ENCODE measurements at regions not wholly inside any gene's neighbourhood (a gene's known extent, or its start where the extent isn't known, plus 50 kb on each side); places are given as distances from the start of the nearest gene placed in this dataset.

DNA sequence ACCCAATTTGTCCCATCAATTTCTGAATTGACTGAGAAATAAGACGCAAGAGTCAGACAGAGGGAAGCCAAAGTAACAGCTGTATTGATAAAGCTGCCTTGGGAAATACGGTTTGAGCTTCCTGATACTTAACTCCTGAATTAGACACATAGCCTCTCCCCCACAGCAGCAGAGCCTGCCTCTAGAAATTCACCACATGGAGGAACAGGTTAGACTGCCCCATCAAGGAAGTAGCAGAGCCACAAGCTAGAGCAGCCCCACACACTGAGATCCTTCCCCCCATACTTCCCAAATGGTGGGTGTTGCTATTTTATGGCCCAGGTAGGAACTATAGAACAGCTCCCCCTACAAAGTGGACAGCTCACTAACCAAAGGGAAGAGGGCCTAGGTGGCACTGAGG lies 220.0 kb downstream of the SMAD2 start:
- TF ChIP-seq EZH2phosphoT487 (conservative IDR thresholded peaks at IDR 0.05; ENCODE audit: low read length): no peak
- TF ChIP-seq, protein P1, sequence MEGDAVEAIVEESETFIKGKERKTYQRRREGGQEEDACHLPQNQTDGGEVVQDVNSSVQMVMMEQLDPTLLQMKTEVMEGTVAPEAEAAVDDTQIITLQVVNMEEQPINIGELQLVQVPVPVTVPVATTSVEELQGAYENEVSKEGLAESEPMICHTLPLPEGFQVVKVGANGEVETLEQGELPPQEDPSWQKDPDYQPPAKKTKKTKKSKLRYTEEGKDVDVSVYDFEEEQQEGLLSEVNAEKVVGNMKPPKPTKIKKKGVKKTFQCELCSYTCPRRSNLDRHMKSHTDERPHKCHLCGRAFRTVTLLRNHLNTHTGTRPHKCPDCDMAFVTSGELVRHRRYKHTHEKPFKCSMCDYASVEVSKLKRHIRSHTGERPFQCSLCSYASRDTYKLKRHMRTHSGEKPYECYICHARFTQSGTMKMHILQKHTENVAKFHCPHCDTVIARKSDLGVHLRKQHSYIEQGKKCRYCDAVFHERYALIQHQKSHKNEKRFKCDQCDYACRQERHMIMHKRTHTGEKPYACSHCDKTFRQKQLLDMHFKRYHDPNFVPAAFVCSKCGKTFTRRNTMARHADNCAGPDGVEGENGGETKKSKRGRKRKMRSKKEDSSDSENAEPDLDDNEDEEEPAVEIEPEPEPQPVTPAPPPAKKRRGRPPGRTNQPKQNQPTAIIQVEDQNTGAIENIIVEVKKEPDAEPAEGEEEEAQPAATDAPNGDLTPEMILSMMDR (IDR thresholded peaks at IDR 0.05; ENCODE audit: insufficient read depth, low read length, poor library complexity, severe bottlenecking): no peak
- no peak overlapping the region for H3K9ac ChIP-seq (ENCODE audit: low read length)
- no peak overlapping the region for H2AFZ ChIP-seq (ENCODE audit: low read depth, low read length, severe bottlenecking)
- no peak overlapping the region for H3K27ac ChIP-seq (ENCODE audit: low read depth, low read length)
- H3K9me2 ChIP-seq (replicated peaks; ENCODE audit: insufficient read depth, low read length): no peaks in the 10 kb centered on the region
- no peak overlapping the region for H3K4me3 ChIP-seq (ENCODE audit: insufficient read depth, low read length, poor library complexity, severe bottlenecking)
- H3K79me2 ChIP-seq (ENCODE audit: insufficient read depth, low read length): no peaks in the 10 kb centered on the region
- H3K36me3 ChIP-seq (ENCODE audit: low read length): no peaks in the 10 kb centered on the region
- H4K20me1 ChIP-seq (ENCODE audit: low read depth, low read length): no peaks in the 10 kb centered on the region
- H3K27me3 ChIP-seq (ENCODE audit: low read length): no peaks in the 10 kb centered on the region
- H3K9me3 ChIP-seq (ENCODE audit: insufficient read depth, low read length): no peaks in the 10 kb centered on the region
- no peaks in the 10 kb centered on the region for H3F3A ChIP-seq (ENCODE audit: insufficient read depth)
- H3K4me2 ChIP-seq (ENCODE audit: low read depth, low read length, poor library complexity, severe bottlenecking): no peak overlapping the region

DNA sequence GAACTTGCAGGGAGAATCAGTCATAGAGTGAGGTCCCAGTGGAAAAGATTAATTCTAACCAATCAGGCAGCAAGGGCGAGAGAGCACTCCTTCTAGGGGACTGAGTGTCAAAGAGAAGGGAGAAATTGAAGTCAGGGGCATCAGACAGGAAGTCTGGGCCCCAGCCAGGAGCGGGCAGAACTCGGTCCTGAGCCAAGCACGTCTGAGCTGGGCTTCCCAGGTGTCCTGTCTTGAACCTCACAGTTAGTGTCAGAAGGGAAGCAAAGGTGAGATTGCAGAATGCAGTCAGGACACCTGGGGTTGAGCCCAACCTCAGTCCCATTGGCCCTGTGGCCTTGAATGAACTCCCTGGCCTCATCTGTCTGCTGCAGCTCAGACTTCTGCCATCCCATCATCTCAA lies 220.9 kb downstream of the SMAD2 start:
- Histone ChIP-seq H3K4me2 (ENCODE audit: low read depth, low read length, poor library complexity, severe bottlenecking) (no peak overlapping the region), H3K79me2 (ENCODE audit: insufficient read depth, low read length) (no peaks in the 10 kb centered on the region), H3K9ac (ENCODE audit: low read length) (no peak overlapping the region), H3K4me3 (ENCODE audit: insufficient read depth, low read length, poor library complexity, severe bottlenecking) (no peak overlapping the region), H3K9me3 (ENCODE audit: insufficient read depth, low read length) (no peaks in the 10 kb centered on the region), H3K27me3 (ENCODE audit: low read length) (no peaks in the 10 kb centered on the region), H3K27ac (ENCODE audit: low read depth, low read length) (no peak overlapping the region), H3F3A (ENCODE audit: insufficient read depth) (no peaks in the 10 kb centered on the region), H4K20me1 (ENCODE audit: low read depth, low read length) (no peaks in the 10 kb centered on the region), H3K9me2 (replicated peaks; ENCODE audit: insufficient read depth, low read length) (no peaks in the 10 kb centered on the region), H3K36me3 (ENCODE audit: low read length) (no peaks in the 10 kb centered on the region), H2AFZ (ENCODE audit: low read depth, low read length, severe bottlenecking) (no peak overlapping the region)
- TF ChIP-seq EZH2phosphoT487 (conservative IDR thresholded peaks at IDR 0.05; ENCODE audit: low read length): no peak
- TF ChIP-seq, protein P1 (IDR thresholded peaks at IDR 0.05; ENCODE audit: insufficient read depth, low read length, poor library complexity, severe bottlenecking): no peak

DNA sequence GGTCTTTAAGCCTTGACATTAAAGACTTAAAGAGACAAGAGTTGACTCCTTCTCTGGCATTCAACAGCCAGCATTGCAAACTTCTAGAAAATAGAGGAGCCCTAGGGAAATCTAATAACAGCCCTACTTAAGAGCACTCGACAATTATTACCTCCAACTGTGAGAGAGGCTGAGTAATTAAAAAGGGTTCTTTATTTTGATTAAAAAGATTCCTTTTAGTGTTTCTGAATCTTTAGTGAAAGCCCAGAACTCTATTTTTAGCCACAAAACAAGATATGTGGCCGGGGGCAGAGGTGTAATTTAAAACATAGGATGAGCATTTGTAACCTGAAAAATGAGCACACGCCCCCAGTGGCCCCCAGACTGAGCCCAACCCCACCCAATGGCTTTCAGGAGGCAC lies 222.3 kb downstream of the SMAD2 start:
- H2AFZ ChIP-seq (ENCODE audit: low read depth, low read length, severe bottlenecking): no peak overlapping the region
- no peak overlapping the region for H3K9ac ChIP-seq (ENCODE audit: low read length)
- no peaks in the 10 kb centered on the region for H3K36me3 ChIP-seq (ENCODE audit: low read length)
- H3K27ac ChIP-seq (ENCODE audit: low read depth, low read length): no peak overlapping the region
- H3K9me3 ChIP-seq (ENCODE audit: insufficient read depth, low read length): no peaks in the 10 kb centered on the region
- H3K79me2 ChIP-seq (ENCODE audit: insufficient read depth, low read length): no peaks in the 10 kb centered on the region
- H3K4me3 ChIP-seq (ENCODE audit: insufficient read depth, low read length, poor library complexity, severe bottlenecking): no peak overlapping the region
- no peaks in the 10 kb centered on the region for H3K27me3 ChIP-seq (ENCODE audit: low read length)
- H3K4me2 ChIP-seq (ENCODE audit: low read depth, low read length, poor library complexity, severe bottlenecking): no peak overlapping the region
- TF ChIP-seq, protein P1 (IDR thresholded peaks at IDR 0.05; ENCODE audit: insufficient read depth, low read length, poor library complexity, severe bottlenecking): no peak
- no peak for TF ChIP-seq EZH2phosphoT487 (conservative IDR thresholded peaks at IDR 0.05; ENCODE audit: low read length)
- no peaks in the 10 kb centered on the region for H3K9me2 ChIP-seq (replicated peaks; ENCODE audit: insufficient read depth, low read length)
- H3F3A ChIP-seq (ENCODE audit: insufficient read depth): no peaks in the 10 kb centered on the region
- no peaks in the 10 kb centered on the region for H4K20me1 ChIP-seq (ENCODE audit: low read depth, low read length)
